Fibroblast of skin of left biceps (primary cell): ENCODE measurements at regions not wholly inside any gene's neighbourhood (a gene's known extent, or its start where the extent isn't known, plus 50 kb on each side); places are given as distances from the start of the nearest gene placed in this dataset.

Experiments used
- DNase-seq, 2 experiments: peaks; one replicate each; pipeline ENCODE4 v3.0.0-alpha.2; 2013; ENCODE audit warnings: low read depth in 2 of 2

- no peak for DNase-seq
These were observed 61.2 kb upstream of the ALDH1A1 start for GRCh38 chr9:73014011-73014410.

GRCh38 chr9:73011956-73012355, 59.1 kb upstream of the ALDH1A1 start:
- DNase-seq = no peak

GRCh38 chr9:73011181-73011750, 58.4 kb upstream of the ALDH1A1 start:
- peak; percentile 10 to 18 for DNase-seq

GRCh38 chr9:73009649-73010288, 56.9 kb upstream of the ALDH1A1 start:
- no peak for DNase-seq

GRCh38 chr9:73007966-73008672, 55.3 kb upstream of the ALDH1A1 start:
- DNase-seq = no peak

- no peak for DNase-seq
These were observed 54.1 kb upstream of the ALDH1A1 start for GRCh38 chr9:73006986-73007385.
